ENCODE measurements at regions not wholly inside any gene's neighbourhood (a gene's known extent, or its start where the extent isn't known, plus 50 kb on each side); places are given as distances from the start of the nearest gene placed in this dataset.

- no peak for DNase-seq (ENCODE audit: low spot score)
Observed at GRCh38 chr3:106880206-106880605, 497.0 kb upstream of the CCDC54 start.

- DNase-seq (ENCODE audit: low spot score), result no peak
Observed at GRCh38 chr3:106881186-106881585, 496.1 kb upstream of the CCDC54 start.

- DNase-seq (ENCODE audit: low spot score), result no peak
Observed at GRCh38 chr3:106882297-106882696, 494.9 kb upstream of the CCDC54 start.

GRCh38 chr3:106906074-106906473 lies 471.2 kb upstream of the CCDC54 start:
- no peak for DNase-seq (ENCODE audit: low spot score)

GRCh38 chr3:106908181-106908938 lies 468.9 kb upstream of the CCDC54 start:
- no peak for DNase-seq (ENCODE audit: low spot score)

- DNase-seq (ENCODE audit: low spot score), result no peak
Observed at GRCh38 chr3:106913111-106913698, 464.0 kb upstream of the CCDC54 start.

GRCh38 chr3:106913966-106914365 lies 463.3 kb upstream of the CCDC54 start:
- DNase-seq (ENCODE audit: low spot score), result no peak

- DNase-seq (ENCODE audit: low spot score), result no peak
Observed at GRCh38 chr3:106920609-106921008, 456.6 kb upstream of the CCDC54 start.

GRCh38 chr3:106929081-106929480 lies 448.2 kb upstream of the CCDC54 start:
- DNase-seq (ENCODE audit: low spot score), result no peak

GRCh38 chr3:106930086-106930485 lies 447.2 kb upstream of the CCDC54 start:
- no peak for DNase-seq (ENCODE audit: low spot score)

- DNase-seq (ENCODE audit: low spot score), result no peak
Observed at GRCh38 chr3:106931904-106932303, 445.3 kb upstream of the CCDC54 start.

- no peak for DNase-seq (ENCODE audit: low spot score)
Observed at GRCh38 chr3:106936337-106936736, 440.9 kb upstream of the CCDC54 start.

- no peak for DNase-seq (ENCODE audit: low spot score)
Observed at GRCh38 chr3:106942051-106942450, 435.2 kb upstream of the CCDC54 start.

GRCh38 chr3:106943071-106943470 lies 434.2 kb upstream of the CCDC54 start:
- no peak for DNase-seq (ENCODE audit: low spot score)

- DNase-seq (ENCODE audit: low spot score), result no peak
Observed at GRCh38 chr3:106945435-106945834, 431.8 kb upstream of the CCDC54 start.

GRCh38 chr3:106946866-106947265 lies 430.4 kb upstream of the CCDC54 start:
- no peak for DNase-seq (ENCODE audit: low spot score)

- DNase-seq (ENCODE audit: low spot score), result no peak
Observed at GRCh38 chr3:106957029-106957428, 420.2 kb upstream of the CCDC54 start.

- no peak for DNase-seq (ENCODE audit: low spot score)
Observed at GRCh38 chr3:106962993-106963392, 414.2 kb upstream of the CCDC54 start.

GRCh38 chr3:106963442-106963841 lies 413.8 kb upstream of the CCDC54 start:
- no peak for DNase-seq (ENCODE audit: low spot score)

GRCh38 chr3:106965307-106965706 lies 411.9 kb upstream of the CCDC54 start:
- DNase-seq (ENCODE audit: low spot score), result no peak

- no peak for DNase-seq (ENCODE audit: low spot score)
Observed at GRCh38 chr3:106969596-106969995, 407.6 kb upstream of the CCDC54 start.

GRCh38 chr3:106981392-106981791 lies 395.8 kb upstream of the CCDC54 start:
- no peak for DNase-seq (ENCODE audit: low spot score)

- DNase-seq (ENCODE audit: low spot score), result no peak
Observed at GRCh38 chr3:106985721-106986120, 391.5 kb upstream of the CCDC54 start.
